ENCODE measurements at regions not wholly inside any gene's neighbourhood (a gene's known extent, or its start where the extent isn't known, plus 50 kb on each side); places are given as distances from the start of the nearest gene placed in this dataset.
"Not testable (repeated sequence)": the region's sequence is repeated elsewhere in the genome, so short reads cannot be mapped to it uniquely, and the experiment has no call there.

DNA sequence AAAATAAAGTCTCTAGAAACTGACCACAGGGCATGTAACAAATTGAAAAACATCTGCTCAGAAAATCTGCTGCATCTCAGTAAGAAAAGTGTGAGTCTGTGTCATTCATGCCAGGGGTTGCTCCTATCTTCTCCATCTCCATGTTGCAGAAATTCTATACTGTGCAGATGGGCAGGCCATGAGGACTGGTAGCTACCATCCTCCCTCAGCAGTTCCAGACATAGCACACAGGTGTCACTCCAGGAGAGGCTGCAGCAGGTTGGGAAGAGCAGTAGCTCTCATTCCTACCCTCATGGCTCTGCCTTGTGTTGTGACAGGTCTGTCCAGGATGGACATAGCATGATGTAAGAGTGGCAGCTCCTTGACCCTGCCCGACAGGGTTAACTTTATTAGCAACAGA is 173.4 kb downstream of the NDUFS4 start:
- DNase-seq (ENCODE audit: low spot score): no peak
- TF ChIP-seq, protein P1, sequence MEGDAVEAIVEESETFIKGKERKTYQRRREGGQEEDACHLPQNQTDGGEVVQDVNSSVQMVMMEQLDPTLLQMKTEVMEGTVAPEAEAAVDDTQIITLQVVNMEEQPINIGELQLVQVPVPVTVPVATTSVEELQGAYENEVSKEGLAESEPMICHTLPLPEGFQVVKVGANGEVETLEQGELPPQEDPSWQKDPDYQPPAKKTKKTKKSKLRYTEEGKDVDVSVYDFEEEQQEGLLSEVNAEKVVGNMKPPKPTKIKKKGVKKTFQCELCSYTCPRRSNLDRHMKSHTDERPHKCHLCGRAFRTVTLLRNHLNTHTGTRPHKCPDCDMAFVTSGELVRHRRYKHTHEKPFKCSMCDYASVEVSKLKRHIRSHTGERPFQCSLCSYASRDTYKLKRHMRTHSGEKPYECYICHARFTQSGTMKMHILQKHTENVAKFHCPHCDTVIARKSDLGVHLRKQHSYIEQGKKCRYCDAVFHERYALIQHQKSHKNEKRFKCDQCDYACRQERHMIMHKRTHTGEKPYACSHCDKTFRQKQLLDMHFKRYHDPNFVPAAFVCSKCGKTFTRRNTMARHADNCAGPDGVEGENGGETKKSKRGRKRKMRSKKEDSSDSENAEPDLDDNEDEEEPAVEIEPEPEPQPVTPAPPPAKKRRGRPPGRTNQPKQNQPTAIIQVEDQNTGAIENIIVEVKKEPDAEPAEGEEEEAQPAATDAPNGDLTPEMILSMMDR (IDR thresholded peaks at IDR 0.05; ENCODE audit: extremely low read depth, insufficient read depth, missing control alignments): no peak
- in situ Hi-C loops (cut with MboI; ENCODE audit: low pct_unique_long_range_greater_than_20kb, low sequenced_read_pairs, unreplicated experiment): no loop called here

GRCh38 chr5:53738105-53738504 is 177.7 kb downstream of the NDUFS4 start:
- TF ChIP-seq, protein P1 (IDR thresholded peaks at IDR 0.05; ENCODE audit: extremely low read depth, insufficient read depth, missing control alignments): no peak
- no peak for DNase-seq (ENCODE audit: low spot score)
- in situ Hi-C loops (cut with MboI; ENCODE audit: low pct_unique_long_range_greater_than_20kb, low sequenced_read_pairs, unreplicated experiment): no loop called here

DNA sequence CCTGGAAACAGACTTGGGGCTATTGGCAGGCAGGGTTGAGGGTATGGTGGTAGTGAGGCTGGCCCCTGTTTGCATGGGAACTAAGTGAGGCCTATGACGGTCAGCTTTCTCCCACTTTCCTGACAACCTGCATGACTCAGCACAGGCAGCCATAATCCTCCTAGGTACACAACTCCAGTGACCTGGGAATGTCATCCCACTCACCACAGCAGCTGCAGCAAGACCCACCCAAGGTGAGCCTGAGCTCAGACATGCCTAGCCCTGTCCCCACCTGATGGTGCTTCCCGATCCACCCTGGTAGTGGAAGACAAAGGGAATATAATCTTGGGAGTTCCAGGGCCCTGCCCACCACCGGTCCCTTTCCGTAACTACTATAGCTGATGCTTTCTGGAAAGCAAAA is 178.7 kb downstream of the NDUFS4 start:
- in situ Hi-C loops (cut with MboI; ENCODE audit: low pct_unique_long_range_greater_than_20kb, low sequenced_read_pairs, unreplicated experiment): no loop called here
- TF ChIP-seq, protein P1 (IDR thresholded peaks at IDR 0.05; ENCODE audit: extremely low read depth, insufficient read depth, missing control alignments): no peak
- DNase-seq (ENCODE audit: low spot score): no peak

DNA sequence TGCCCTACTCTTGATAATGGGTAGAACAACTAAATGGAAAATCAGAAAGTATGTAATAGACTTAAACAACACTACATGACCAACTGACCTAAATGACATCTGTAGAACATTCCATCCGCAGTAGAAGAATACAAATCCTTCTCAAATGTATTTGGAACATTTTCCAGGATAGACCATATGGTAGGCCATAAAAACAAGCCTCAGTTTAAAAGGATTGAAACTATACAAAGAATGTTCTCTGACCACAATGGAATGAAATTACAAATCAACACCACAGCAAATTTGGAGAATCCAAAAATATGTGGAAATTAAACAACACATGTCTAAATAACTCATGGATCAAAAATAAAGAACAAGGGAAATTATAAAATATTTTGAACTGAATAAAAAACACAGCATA is 189.2 kb downstream of the NDUFS4 start:
- no peak for DNase-seq (ENCODE audit: low spot score)
- TF ChIP-seq, protein P1 (IDR thresholded peaks at IDR 0.05; ENCODE audit: extremely low read depth, insufficient read depth, missing control alignments): no peak
- in situ Hi-C loops (cut with MboI; ENCODE audit: low pct_unique_long_range_greater_than_20kb, low sequenced_read_pairs, unreplicated experiment): no loop called here

DNA sequence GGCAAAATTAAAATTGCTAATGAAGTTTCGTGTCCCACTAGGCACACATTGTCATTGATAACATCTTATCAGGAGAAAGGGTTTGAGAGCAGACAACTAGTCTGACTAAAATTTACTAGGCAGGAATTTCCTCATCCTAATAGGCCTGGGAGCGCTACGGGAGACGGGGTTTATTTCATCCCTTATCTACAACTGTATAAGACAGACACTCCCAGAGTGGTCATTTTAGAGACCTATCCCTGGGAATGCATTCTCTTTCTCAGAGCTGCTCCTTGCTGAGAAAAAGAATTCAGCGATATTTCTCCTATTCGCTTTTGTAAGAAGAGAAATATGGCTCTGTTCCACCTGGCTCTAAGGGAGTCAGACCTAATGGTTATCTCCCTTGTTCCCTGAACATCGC is 191.8 kb downstream of the NDUFS4 start:
- DNase-seq (ENCODE audit: low spot score); in situ Hi-C loops (cut with MboI; ENCODE audit: low pct_unique_long_range_greater_than_20kb, low sequenced_read_pairs, unreplicated experiment): not testable (repeated sequence)

GRCh38 chr5:53766673-53767072 is 206.2 kb downstream of the NDUFS4 start:
- DNase-seq (ENCODE audit: low spot score): no peak
- TF ChIP-seq, protein P1 (IDR thresholded peaks at IDR 0.05; ENCODE audit: extremely low read depth, insufficient read depth, missing control alignments): no peak
- in situ Hi-C loops (cut with MboI; ENCODE audit: low pct_unique_long_range_greater_than_20kb, low sequenced_read_pairs, unreplicated experiment): no loop called here

DNA sequence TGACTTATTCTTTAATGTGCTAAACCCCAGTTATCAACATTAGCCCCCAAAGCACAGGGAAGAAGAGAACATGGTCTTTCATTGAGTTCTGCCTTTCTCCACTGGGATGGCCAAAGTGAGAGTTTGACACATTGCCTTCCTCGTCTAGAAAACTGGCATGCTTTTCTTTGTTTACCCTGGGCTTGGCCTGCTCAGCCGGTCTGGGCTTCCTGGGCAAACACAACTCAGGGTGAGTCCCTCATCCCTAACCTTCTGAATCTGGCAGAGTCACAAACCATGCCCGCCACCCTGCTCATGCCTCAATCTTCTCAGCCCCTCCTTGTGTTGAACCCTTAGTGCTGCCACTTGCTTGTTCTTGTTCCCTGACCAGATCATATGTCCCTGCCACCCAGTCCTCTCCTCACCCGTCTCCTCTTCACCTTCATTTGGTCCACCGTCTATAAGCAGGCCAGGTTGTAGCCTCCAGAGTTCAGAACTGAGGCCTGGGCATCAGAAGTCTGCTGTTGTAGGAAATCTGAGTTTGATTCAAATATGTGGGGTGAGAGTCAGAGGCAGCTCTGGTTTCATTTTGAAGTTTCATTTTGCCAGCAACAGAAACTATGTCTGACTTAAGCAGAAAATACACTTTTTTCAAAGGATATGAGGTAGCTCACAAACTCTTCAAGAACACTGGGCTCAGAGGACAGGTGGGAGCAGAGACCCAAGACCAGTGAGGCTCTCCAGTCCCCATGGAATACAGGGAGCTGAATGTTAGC is 217.6 kb downstream of the NDUFS4 start:
- TF ChIP-seq, protein P1 (IDR thresholded peaks at IDR 0.05; ENCODE audit: extremely low read depth, insufficient read depth, missing control alignments): no peak
- DNase-seq (ENCODE audit: low spot score): no peak
- in situ Hi-C loops (cut with MboI; ENCODE audit: low pct_unique_long_range_greater_than_20kb, low sequenced_read_pairs, unreplicated experiment): no loop called here
